Amniotic epithelial cell (primary cell): ENCODE measurements at regions not wholly inside any gene's neighbourhood (a gene's known extent, or its start where the extent isn't known, plus 50 kb on each side); places are given as distances from the start of the nearest gene placed in this dataset.
"Not testable (repeated sequence)": the region's sequence is repeated elsewhere in the genome, so short reads cannot be mapped to it uniquely, and the experiment has no call there.

Experiments used
- DNase-seq: peaks from one replicate; pipeline ENCODE4 v3.0.0-alpha.2; 2010; ENCODE audit warnings: low read depth

DNA sequence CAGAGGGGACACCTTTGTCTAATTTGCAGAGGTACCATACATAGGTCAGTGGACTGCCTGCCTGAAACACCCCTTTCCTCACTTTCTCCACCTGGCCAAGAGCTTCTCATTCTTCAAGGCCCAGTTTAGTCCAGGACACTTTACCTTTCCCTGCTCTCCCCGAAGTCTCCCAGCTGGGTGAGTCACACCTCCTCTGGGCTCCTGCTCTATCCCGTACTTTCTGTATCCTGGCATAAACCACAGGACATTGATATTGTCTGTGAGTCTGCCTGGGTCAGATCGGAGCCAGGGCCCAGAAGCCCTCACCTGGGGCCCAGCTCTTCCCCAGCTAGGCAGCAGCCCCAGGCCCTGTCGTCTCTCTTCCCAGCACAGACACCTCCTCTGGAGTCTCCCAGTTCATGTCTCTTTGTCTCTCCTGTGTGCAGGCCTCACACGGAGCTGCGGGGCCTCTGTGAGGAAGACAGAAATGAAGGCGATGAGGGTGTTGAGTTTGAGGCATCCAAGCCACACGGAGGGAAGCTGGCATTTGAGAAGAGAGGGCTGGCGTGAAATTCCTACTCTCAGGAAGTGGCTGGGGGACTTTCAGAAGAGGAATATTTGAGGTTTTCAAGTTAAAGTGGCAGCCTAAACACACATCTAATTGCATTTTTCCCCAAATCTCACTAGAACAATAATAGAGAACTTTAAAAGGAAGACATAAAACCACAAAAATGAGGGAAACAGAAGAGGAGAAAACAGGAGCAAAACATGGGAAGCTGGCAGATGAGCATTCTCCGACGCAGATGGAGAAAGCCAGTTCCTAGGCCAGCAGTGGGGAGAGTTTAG lies 79.6 kb upstream of the LAPTM4A start:
- DNase-seq, result peak; percentile 23

DNA sequence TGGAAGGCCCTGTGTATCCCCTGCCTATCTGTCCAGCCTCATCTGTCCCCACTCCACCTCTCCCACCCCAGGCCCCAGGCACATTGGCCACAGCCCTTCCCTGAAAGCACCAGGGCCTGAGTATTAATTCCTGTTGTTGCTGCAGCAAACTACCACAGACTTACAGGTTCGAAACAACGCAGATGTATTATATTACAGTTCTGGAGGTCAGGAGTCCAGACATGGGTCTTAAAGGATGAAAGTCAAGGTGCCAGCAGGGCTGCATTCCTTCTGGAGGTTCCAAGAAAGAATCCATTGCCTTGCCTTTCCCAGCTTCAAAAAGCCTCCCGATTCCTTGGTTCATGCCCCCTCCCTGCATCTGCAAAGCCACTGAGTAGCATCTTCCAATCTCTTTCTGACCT lies 78.7 kb upstream of the LAPTM4A start:
- no peak for DNase-seq

DNA sequence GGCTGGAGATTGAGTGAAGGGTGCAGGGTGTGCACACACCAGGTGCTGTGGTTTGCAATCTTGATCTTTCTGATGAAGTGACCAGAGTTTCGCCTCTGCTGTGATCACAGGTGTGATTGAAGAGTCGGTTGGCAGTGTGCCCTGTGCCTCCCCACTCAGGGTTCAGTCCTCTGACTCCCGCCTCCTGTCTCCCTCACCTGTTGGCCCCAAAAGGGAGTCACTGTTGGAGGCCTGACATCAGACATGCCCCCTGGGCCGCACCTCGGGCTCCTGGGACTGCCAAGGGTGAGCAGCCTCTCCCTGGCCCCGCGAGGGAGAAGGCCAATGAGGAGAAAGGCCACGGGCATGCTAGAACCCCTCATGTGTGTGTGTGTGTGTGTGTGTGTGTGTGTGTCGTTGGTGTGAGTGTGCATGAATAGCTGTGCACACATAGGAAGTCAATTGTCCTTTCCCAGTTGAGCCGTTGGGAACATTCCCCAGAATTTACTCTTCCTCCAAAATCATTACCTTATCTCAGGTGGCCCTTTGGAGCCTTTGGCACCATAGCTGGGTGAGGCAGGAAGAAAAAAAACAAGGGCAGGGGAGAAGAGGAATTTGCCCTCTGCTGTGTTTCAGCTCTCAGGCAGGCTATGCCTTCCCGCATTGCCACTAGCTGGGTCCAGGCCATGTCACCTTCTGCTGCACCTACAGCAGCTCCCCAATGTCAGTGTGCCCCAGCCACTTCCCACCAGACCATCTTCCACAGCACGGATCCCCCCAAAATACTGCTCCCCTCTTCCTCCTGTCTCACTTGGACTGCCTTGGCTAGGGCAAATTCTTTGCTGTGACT lies 78.1 kb upstream of the LAPTM4A start:
- no peak for DNase-seq

DNA sequence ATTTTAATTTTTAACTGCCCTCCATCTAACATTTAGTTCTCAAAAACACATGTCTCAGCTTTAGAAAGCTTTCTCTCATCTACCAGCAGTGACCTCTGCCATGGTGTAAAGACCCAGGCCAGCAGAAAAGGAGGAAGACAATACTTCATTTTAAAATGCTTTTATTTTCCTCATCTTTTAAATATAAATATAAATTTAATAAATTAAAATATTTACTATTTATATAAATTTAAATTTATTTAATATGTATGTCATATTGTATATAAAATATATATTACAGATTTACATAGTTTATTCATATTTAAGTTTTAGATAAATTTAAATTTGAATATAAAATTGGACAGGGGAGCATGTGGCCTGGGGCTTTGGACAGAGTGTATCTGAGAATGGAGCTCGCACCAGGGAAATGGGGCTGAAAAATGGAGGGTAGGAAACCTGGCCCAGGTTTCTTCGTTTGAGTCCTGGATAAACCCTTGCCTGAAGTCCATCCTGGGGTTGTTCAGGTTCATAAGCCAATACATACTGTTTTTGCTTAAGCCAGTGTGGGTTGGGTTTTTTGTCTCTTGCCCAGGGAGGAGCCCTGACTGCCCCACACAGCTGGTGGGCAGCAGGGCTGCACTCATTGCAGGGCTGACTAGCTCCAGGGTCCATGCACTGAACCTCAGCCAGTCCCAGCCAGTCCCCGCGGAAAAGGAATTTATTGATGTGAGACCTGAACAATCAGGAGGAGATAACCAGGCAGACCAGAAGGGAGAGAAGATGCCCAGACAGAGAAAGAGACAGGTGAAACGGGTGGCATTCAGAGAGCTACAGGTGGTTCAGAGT lies 77.3 kb upstream of the LAPTM4A start:
- DNase-seq, result no peak

DNA sequence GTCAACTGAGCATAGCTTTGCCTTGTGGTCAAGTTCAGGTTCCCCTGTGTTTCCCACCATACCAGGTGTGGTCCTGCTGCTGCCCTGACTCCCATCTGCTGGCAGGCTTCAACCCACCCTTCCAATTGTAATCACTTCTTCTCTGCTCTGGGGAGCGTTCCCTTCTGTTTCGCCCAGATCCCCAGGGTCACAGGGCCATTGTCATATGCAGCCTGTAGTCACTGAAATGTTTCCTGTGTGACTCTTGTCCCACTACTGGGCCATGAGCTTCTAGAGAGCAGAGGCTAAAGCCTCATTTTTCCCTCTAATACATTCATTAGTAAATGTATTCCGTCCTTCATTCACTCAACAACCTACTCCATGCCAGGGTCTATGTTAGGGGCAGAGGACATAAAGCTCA lies 75.0 kb upstream of the LAPTM4A start:
- no peak for DNase-seq

DNA sequence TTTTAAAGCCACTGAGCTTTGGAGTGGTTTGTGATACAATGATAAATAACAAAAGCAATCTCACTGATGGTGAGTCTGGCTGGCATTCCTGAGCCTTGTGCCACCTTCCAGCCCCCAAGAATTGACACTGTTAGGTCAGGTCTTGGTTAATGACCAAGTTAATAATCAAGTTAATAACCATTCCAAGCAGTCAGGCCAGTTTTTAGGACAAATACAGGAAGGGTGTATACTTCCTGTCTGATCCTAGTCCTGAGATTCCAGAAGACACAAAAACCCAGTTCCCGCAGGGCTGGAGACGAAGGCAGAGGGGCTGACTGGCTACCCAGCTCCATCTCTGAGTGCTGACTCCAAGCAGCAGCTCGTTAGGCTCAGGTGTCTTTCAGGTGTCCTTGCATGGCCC lies 74.6 kb upstream of the LAPTM4A start:
- no peak for DNase-seq

- DNase-seq, result no peak
Observed at GRCh38 chr2:20125616-20126015, 74.2 kb upstream of the LAPTM4A start.

GRCh38 chr2:20125164-20125563 lies 73.7 kb upstream of the LAPTM4A start:
- no peak for DNase-seq

DNA sequence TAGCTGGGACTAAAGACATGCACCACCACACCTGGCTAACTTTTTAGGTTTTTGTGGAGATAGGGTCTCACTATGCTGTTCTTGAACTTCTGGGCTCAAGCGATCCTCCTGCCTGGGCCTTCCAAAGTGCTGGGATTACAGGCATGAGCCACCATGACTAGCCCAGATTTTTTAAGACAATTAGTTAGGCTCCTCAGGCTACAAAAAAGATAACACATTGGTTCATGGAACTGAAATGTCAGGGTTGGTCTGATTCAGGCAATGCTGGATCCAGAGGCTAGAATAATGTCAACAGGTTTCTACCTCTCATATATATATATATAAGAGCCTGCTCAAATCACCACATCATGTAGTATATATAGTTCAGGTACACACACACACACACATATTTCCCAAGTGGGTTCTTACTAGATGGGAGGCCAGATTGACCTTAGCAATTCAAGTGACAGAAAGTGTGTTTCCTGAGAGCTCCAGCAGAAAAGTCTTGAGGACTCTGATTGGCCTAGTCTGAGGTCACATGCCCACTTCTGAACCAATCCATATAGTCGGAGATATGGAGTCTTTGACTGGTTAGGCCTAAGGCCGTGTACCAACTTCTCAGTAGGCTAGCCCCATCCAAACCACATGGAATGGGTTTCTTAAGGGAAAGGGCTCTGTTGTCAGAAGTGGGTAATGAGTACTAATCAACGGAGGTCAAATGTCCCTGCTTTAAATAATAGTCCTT lies 72.6 kb upstream of the LAPTM4A start:
- no peak for DNase-seq

- no peak for DNase-seq
Observed at GRCh38 chr2:20122864-20123263, 71.4 kb upstream of the LAPTM4A start.

DNA sequence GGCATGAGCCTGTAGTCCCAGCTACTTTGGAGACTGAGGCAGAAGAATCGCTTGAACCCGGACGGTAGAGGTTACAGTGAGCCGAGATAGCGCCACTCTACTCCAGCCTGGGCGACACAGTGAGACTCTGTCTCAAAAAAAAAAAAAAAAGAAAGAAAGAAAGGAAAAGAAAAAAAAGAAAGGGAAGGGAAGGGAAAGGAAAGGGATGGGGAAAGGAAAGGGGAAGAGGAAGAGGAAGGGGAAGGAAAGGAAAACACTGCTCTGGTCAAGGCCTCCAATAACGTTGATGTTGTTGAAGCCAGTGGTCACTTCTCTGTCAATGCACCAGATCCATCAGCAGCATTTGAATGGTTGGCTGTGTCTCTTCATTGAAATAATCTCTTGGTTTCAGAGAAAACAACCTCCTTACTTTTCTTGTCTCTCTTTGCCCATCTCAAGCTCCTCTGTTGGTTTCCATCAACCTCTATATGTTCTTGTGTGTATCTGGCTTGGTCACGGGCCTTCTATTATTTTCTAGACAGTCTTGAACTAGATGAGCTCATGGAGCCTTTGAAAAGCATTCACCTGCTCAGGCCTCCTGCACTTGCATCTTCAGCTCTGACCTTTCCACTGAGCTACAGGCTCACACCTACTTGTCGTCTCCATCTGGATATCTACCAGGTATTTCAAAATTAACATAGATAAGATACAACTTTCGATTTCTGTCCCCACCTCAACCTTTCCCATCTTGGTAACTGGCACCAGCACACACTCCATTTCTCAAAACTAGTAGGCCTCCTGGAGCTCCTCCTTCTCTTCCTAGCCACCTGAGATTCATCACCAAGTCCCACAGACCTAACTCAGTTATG lies 69.4 kb upstream of the LAPTM4A start:
- no peak for DNase-seq

GRCh38 chr2:20118051-20118450 lies 66.6 kb upstream of the LAPTM4A start:
- DNase-seq, result no peak

GRCh38 chr2:20115902-20116301 lies 64.5 kb upstream of the LAPTM4A start:
- peak; percentile 40 for DNase-seq

GRCh38 chr2:20115374-20115773 lies 63.9 kb upstream of the LAPTM4A start:
- DNase-seq, result no peak

DNA sequence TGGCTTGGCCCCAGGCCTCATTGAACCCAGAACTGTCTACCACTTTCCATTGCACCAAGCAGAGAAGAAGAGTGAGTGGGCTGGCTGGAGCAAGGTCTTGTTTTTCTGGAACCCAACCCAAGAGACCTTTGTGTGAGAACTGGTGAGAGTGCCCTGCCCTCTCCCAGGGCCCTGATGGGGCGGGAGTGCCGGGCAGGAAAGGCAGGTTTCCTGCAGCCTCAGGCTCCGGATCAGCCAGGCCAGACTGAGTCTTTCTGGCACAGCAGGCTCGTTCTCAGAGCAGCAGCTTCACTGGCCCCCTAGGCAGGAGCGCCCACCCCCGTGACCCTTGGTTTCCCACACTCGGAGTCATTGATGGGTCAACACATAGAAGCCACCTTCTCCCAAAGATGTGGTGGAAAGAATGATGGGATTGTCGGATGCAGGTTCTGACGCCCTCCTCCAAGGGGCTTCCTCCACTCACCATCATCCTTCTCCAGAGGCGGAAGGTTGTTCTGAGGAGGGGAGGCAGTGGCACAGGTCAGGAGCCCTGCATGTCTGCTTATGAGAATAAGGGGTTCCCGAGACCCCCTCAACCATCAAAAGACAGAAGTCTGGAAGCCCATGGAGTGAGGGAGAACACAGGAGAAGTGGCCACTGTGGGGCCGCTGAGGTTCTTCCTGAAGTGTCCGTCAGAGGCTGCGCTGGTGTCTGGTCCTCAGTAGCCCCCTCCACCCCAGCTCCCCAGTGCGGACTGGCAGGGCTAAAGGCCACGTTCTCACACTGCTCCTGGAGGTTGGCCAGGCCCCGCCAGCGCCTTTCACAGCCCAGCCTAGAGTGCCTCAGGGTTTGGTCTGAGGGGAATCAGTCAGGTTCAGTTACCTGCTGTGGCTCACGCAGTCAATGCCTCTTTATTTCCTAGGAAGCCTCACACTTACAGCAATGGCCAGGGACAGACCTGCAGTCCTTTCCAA lies 62.8 kb upstream of the LAPTM4A start:
- no peak for DNase-seq

GRCh38 chr2:20113004-20113796 lies 61.8 kb upstream of the LAPTM4A start:
- no peak for DNase-seq

- not testable (repeated sequence) for DNase-seq
Observed at GRCh38 chr2:20112361-20112760, 60.9 kb upstream of the LAPTM4A start.

DNA sequence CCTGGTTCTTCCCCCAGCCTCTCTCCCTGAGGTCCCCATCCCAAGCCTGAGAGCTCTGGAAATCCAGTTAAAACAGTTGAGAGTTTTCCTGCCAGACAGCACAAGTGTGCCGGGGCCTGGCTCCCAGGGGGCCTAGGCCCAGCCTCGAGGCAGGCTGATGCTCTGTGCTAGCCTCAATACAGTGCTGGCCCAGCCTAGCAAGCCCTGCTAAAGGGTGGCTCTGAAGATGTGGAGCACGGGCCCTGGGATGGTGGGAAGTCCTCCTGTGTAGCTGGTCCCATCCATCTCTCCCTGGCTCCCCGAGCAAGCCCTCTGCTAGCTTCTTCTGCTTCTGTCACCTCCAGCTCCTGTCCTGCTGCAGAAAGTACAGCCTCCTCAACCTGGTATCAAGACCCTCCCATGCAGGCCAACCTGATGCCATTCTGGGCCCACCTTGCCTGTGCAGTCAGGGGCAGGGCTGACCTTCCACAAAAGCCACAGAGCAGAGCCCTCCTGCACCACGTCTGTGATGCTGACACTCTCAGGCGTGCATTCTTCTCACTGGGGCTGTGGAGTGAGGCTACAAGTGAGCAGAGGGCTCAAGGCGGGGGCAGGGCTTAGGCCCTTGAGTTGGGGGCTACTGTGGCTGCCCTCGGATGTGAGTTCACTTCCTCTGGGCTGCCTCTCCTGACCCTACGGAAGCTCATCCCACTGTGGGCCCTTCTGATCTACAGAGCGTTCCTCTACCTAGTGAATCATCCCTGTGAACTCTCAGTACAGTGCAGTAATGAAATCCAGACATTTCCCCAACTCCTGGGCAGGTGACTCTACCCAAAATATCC lies 60.1 kb upstream of the LAPTM4A start:
- DNase-seq, result peak; percentile 14
